ENCODE measurements at regions not wholly inside any gene's neighbourhood (a gene's known extent, or its start where the extent isn't known, plus 50 kb on each side); places are given as distances from the start of the nearest gene placed in this dataset.

GRCh38 chr4:183763990-183764754 is 105.1 kb downstream of the TRAPPC11 start:
- no peaks in the 10 kb centered on the region for H3K36me3 Mint-ChIP-seq (ENCODE audit: low read depth)
- DNase-seq = no peak
- peaks cover 29% of the 10 kb centered on the region for H3K27me3 Mint-ChIP-seq
- no peaks in the 10 kb centered on the region for H3K9me3 ChIP-seq (ENCODE audit: control insufficient read depth, low read length, poor library complexity, severe bottlenecking)
- ATAC-seq = no peak
- H3K4me1 Mint-ChIP-seq = peaks cover 3% of the 10 kb centered on the region
- no peak overlapping the region for H3K27ac Mint-ChIP-seq
- no peak overlapping the region for H3K4me3 Mint-ChIP-seq

GRCh38 chr4:183765251-183765911 is 106.3 kb downstream of the TRAPPC11 start:
- H3K9me3 ChIP-seq (ENCODE audit: control insufficient read depth, low read length, poor library complexity, severe bottlenecking) = no peaks in the 10 kb centered on the region
- Mint-ChIP-seq H3K4me1 (peaks cover 4% of the 10 kb centered on the region), H3K27ac (no peak overlapping the region), H3K4me3 (no peak overlapping the region), H3K27me3 (peaks cover 31% of the 10 kb centered on the region), H3K36me3 (ENCODE audit: low read depth) (peaks cover 1% of the 10 kb centered on the region)
- ATAC-seq (no peak), DNase-seq (no peak)

- Mint-ChIP-seq H3K4me3 (no peak overlapping the region), H3K27me3 (peaks cover 31% of the 10 kb centered on the region), H3K4me1 (peaks cover 7% of the 10 kb centered on the region), H3K27ac (no peak overlapping the region), H3K36me3 (ENCODE audit: low read depth) (peaks cover 3% of the 10 kb centered on the region)
- DNase-seq (no peak), ATAC-seq (no peak)
- no peaks in the 10 kb centered on the region for H3K9me3 ChIP-seq (ENCODE audit: control insufficient read depth, low read length, poor library complexity, severe bottlenecking)
Measured at GRCh38 chr4:183766140-183766539, 107.0 kb downstream of the TRAPPC11 start.

GRCh38 chr4:183770906-183771305 is 111.8 kb downstream of the TRAPPC11 start:
- Mint-ChIP-seq H3K27ac (no peak overlapping the region), H3K36me3 (ENCODE audit: low read depth) (peaks cover 3% of the 10 kb centered on the region), H3K4me3 (no peak overlapping the region), H3K27me3 (peaks cover 12% of the 10 kb centered on the region), H3K4me1 (peaks cover 4% of the 10 kb centered on the region)
- no peak for DNase-seq
- no peaks in the 10 kb centered on the region for H3K9me3 ChIP-seq (ENCODE audit: control insufficient read depth, low read length, poor library complexity, severe bottlenecking)
- no peak for ATAC-seq

DNA sequence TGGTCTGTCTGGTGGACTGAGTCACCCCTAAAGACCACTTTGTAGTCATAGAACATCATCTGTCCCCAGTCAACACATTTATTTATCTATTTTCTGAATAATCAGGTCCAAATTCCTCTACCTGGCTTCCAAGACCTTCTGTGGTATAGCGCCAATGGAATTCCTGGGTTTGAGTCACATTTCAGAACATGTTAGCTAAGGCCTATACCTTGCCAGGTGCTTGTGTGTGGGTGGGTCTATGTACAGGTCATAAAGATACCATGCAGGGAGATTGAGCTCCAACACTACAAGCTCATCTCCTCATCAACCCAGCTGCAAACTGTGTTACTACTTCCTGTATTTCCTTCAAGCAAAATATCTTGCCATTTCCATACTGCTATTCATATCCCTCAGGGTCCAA is 113.3 kb downstream of the TRAPPC11 start:
- H3K27me3 Mint-ChIP-seq = peaks cover 7% of the 10 kb centered on the region
- H3K4me3 Mint-ChIP-seq = no peak overlapping the region
- no peaks in the 10 kb centered on the region for H3K9me3 ChIP-seq (ENCODE audit: control insufficient read depth, low read length, poor library complexity, severe bottlenecking)
- peaks cover 3% of the 10 kb centered on the region for H3K36me3 Mint-ChIP-seq (ENCODE audit: low read depth)
- no peak for ATAC-seq
- no peak overlapping the region for H3K27ac Mint-ChIP-seq
- DNase-seq = no peak
- H3K4me1 Mint-ChIP-seq = peaks cover 4% of the 10 kb centered on the region

GRCh38 chr4:183773790-183774189 is 114.7 kb downstream of the TRAPPC11 start:
- H3K27ac Mint-ChIP-seq = no peak overlapping the region
- H3K9me3 ChIP-seq (ENCODE audit: control insufficient read depth, low read length, poor library complexity, severe bottlenecking) = no peaks in the 10 kb centered on the region
- peaks cover 3% of the 10 kb centered on the region for H3K36me3 Mint-ChIP-seq (ENCODE audit: low read depth)
- DNase-seq (no peak), ATAC-seq (no peak)
- H3K4me3 Mint-ChIP-seq = no peak overlapping the region
- H3K27me3 Mint-ChIP-seq = peaks cover 6% of the 10 kb centered on the region
- H3K4me1 Mint-ChIP-seq = peaks cover 4% of the 10 kb centered on the region

- Mint-ChIP-seq H3K4me1 (no peaks in the 10 kb centered on the region), H3K4me3 (no peak overlapping the region), H3K27me3 (peaks cover 53% of the 10 kb centered on the region), H3K27ac (no peak overlapping the region), H3K36me3 (ENCODE audit: low read depth) (no peaks in the 10 kb centered on the region)
- no peak for DNase-seq
- ATAC-seq = no peak
- no peaks in the 10 kb centered on the region for H3K9me3 ChIP-seq (ENCODE audit: control insufficient read depth, low read length, poor library complexity, severe bottlenecking)
Measured at GRCh38 chr4:183783306-183783705, 121.8 kb upstream of the STOX2 start.

DNA sequence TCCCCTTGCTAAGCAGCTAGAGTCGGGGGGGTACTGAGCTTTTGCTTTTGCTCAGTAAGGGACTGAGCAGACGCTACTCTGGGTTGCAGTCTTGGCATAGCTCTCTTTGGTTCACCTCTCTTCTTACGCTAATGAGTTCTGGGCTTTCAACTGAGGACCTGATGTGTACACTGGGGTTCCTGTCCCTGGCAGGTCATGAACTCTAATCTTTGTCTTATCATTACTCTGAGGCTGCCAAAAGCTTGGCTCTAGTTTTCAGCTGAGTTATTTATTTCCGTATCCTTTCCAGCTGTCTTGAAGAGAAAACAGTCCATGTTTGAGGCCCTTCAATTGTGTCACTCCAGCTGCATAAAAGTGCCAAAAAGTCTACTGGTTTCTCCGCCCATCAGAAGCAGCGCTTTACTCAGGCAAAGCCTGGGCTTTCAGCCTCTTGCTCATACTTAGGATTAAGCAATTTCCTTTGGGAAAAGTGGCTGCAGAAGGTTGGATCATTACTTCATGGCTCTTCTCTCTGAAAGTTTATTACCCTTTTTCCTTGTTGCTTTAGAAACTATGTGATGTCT is 121.0 kb upstream of the STOX2 start:
- no peak overlapping the region for H3K4me3 Mint-ChIP-seq
- no peak overlapping the region for H3K27ac Mint-ChIP-seq
- ATAC-seq (no peak), DNase-seq (no peak)
- no peaks in the 10 kb centered on the region for H3K36me3 Mint-ChIP-seq (ENCODE audit: low read depth)
- H3K27me3 Mint-ChIP-seq = peaks cover 54% of the 10 kb centered on the region
- H3K9me3 ChIP-seq (ENCODE audit: control insufficient read depth, low read length, poor library complexity, severe bottlenecking) = no peaks in the 10 kb centered on the region
- H3K4me1 Mint-ChIP-seq = no peaks in the 10 kb centered on the region

GRCh38 chr4:183788308-183788905 is 116.7 kb upstream of the STOX2 start:
- DNase-seq = no peak
- no peaks in the 10 kb centered on the region for H3K36me3 Mint-ChIP-seq (ENCODE audit: low read depth)
- no peak for ATAC-seq
- no peaks in the 10 kb centered on the region for H3K4me1 Mint-ChIP-seq
- H3K9me3 ChIP-seq (ENCODE audit: control insufficient read depth, low read length, poor library complexity, severe bottlenecking) = no peaks in the 10 kb centered on the region
- no peak overlapping the region for H3K4me3 Mint-ChIP-seq
- H3K27me3 Mint-ChIP-seq = peaks cover 41% of the 10 kb centered on the region
- H3K27ac Mint-ChIP-seq = no peak overlapping the region

DNA sequence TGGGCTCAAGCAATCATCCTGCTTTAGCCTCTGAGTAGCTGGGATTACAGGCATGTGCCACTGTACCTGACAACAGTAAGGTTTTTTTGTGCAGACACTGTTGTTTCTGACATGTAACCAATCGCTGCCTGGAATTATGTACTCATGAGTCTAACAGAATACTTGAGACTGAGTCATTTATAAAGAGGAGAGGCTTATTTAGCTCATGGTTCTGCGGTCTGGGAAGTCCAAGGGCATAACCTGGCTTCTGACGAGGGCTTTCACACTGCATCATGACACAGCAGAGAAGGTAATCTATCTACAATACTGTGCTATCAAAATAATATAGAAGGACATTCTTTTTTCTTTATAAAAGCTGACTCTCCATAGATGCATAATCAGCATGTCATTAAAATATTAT is 115.5 kb upstream of the STOX2 start:
- no peaks in the 10 kb centered on the region for H3K36me3 Mint-ChIP-seq (ENCODE audit: low read depth)
- ATAC-seq (no peak), DNase-seq (no peak)
- H3K27ac Mint-ChIP-seq = no peak overlapping the region
- no peaks in the 10 kb centered on the region for H3K9me3 ChIP-seq (ENCODE audit: control insufficient read depth, low read length, poor library complexity, severe bottlenecking)
- H3K4me3 Mint-ChIP-seq = no peak overlapping the region
- H3K4me1 Mint-ChIP-seq = no peaks in the 10 kb centered on the region
- H3K27me3 Mint-ChIP-seq = peaks cover 37% of the 10 kb centered on the region

DNA sequence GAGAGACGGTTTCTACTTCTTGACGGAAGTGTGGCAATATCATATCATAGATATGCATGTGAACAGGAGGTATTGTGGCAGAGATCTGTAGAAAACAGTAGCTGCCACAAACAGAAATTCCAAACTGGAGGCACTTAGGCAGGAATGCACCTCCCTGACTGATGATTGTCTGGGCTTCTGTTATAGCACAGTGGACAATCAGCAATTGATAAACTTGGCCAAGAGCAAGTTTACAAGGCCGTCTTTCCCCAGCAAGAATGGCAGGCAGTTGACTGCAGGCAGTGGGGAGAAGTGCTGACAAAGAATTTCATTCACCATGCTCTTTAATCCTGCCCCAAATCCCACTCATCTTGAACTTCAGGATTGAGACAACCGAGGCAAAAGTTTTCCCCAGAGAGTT is 114.4 kb upstream of the STOX2 start:
- Mint-ChIP-seq H3K27ac (no peak overlapping the region), H3K27me3 (peaks cover 41% of the 10 kb centered on the region), H3K36me3 (ENCODE audit: low read depth) (no peaks in the 10 kb centered on the region), H3K4me3 (no peak overlapping the region), H3K4me1 (no peaks in the 10 kb centered on the region)
- DNase-seq (no peak), ATAC-seq (no peak)
- no peaks in the 10 kb centered on the region for H3K9me3 ChIP-seq (ENCODE audit: control insufficient read depth, low read length, poor library complexity, severe bottlenecking)

DNA sequence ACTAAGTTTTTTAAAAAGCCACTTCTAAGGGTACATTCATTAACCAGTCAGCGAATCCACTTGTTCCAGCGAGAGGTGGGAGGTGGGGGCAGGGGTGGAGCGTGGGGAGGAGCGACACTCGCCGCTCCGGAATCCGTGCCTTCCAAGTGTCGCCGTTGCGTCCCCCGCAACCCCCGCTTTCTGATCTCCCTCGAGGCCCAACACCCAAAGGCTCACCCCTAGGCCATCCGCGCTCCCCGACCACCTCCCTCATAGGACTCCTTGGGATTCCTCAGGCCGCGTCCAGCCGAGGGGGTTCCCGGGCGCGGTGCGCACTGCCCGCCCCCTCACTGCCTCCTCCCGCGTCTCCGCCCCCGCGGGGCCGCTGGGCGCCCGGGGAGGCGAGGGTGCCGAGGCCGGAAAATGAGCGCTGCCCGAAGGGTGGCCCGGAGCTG is 108.1 kb upstream of the STOX2 start:
- H3K9me3 ChIP-seq (ENCODE audit: control insufficient read depth, low read length, poor library complexity, severe bottlenecking) = no peaks in the 10 kb centered on the region
- DNase-seq (no peak), ATAC-seq (no peak)
- peaks cover 53% of the 10 kb centered on the region for H3K27me3 Mint-ChIP-seq
- peaks cover 3% of the 10 kb centered on the region for H3K36me3 Mint-ChIP-seq (ENCODE audit: low read depth)
- peak overlapping the region; percentile 70 for H3K4me3 Mint-ChIP-seq
- H3K4me1 Mint-ChIP-seq = peaks cover 2% of the 10 kb centered on the region
- no peak overlapping the region for H3K27ac Mint-ChIP-seq

DNA sequence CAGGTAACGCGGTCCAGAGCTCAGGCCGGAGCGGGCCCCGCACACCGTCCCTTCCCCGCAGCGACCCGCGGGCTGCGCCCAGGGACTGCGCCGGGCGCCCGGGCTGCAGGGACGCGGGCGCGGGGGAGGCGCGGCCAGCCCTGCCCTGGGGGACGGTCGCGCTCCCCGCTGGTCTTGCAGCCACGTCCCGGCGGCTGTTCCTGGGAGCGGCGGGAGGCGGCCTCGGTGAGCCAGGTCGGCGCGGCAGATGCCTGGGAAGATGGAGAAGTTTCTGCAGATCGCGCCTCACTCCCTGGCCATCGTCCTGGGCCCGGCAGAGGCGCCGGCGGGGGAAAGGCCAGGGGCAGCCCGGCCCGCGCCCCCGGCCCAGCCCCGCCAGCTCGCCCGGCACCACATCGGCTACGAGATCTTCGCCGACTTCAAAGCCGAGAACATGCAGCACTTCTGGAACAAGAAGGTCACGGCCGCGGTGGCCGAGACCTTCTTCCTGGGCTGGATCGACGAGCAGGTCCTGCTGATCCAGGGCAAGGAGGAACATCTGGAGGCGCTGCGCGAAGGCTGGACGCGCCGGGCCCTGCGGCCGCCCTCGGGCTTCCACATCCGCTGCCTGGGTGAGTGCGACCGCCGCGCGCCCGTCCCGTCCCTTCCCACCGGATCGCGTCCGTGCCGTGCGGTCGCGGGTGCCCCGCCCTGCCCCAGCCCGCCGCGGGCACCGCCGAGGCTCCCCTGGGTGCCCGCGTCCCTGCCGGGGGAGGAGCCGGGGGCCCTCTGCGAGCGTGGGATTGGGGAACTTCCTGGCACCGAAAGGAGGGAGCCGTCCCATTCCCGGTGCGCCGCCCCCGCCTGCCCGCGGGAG is 107.4 kb upstream of the STOX2 start:
- no peaks in the 10 kb centered on the region for H3K9me3 ChIP-seq (ENCODE audit: control insufficient read depth, low read length, poor library complexity, severe bottlenecking)
- ATAC-seq (no peak), DNase-seq (no peak)
- Mint-ChIP-seq H3K4me3 (no peak overlapping the region), H3K27ac (no peak overlapping the region), H3K36me3 (ENCODE audit: low read depth) (peaks cover 3% of the 10 kb centered on the region), H3K27me3 (peaks cover 57% of the 10 kb centered on the region), H3K4me1 (peaks cover 2% of the 10 kb centered on the region)
